ENCODE measurements at regions not wholly inside any gene's neighbourhood (a gene's known extent, or its start where the extent isn't known, plus 50 kb on each side); places are given as distances from the start of the nearest gene placed in this dataset.

- no peak for TF ChIP-seq CTCF (IDR thresholded peaks at IDR 0.05; ENCODE audit: low read depth, low read length, poor library complexity, severe bottlenecking)
- TF ChIP-seq EZH2phosphoT487 (IDR thresholded peaks at IDR 0.05; ENCODE audit: borderline replicate concordance, low read length), result no peak
Observed at GRCh38 chr5:143459433-143459832, 55.9 kb upstream of the NR3C1 start.

All from DOHH2 (cell line).